HG03469 (cell line): ENCODE measurements at regions not wholly inside any gene's neighbourhood (a gene's known extent, or its start where the extent isn't known, plus 50 kb on each side); places are given as distances from the start of the nearest gene placed in this dataset.

Experiments
- ATAC-seq: cut with Tn5 transposase; IDR thresholded peaks from one replicate; pipeline ENCODE4 v1.9.1; 2021; ENCODE audit warnings: mild to moderate bottlenecking, moderate library complexity, moderate number of reproducible peaks; ENCODE audit not compliant: unreplicated experiment

GRCh38 chr3:59115364-59116232, 65.8 kb upstream of the CFAP20DC start:
- ATAC-seq, result no peak

GRCh38 chr3:59107856-59108815, 58.3 kb upstream of the CFAP20DC start:
- ATAC-seq, result no peak

- no peak for ATAC-seq
These were observed 56.3 kb upstream of the CFAP20DC start for GRCh38 chr3:59106085-59106648.

- ATAC-seq, result no peak
These were observed 53.7 kb upstream of the CFAP20DC start for GRCh38 chr3:59103552-59103951.

GRCh38 chr3:59101231-59101736, 51.5 kb upstream of the CFAP20DC start:
- ATAC-seq, result no peak
